HCT116 (cell line): ENCODE measurements at regions not wholly inside any gene's neighbourhood (a gene's known extent, or its start where the extent isn't known, plus 50 kb on each side); places are given as distances from the start of the nearest gene placed in this dataset.

Source experiments
- ATAC-seq: fragments of 200-7000 bp; cut with Tn5 transposase; 2 replicates; pipeline ENCODE4 v1.9.1; 2020; ENCODE audit warnings: mild to moderate bottlenecking, moderate library complexity
- BruUV-seq: library from RNA; stranded (reverse); fragments of 400-500 nt; replicated peaks from 2 replicates; lab custom pipeline; 2021; lab: Mats Ljungman, UMichigan
- CTCF ChIA-PET: fragments of 300-600 bp; sonication (Branson Sonifier 250); formaldehyde crosslinking; loops from one replicate; lab custom pipeline; 2021; ENCODE audit warnings: antibody characterized with exemption; lab: Charles Lee
- POLR2A ChIA-PET: fragments of 300-600, 350-600 bp; sonication (Branson Sonifier 250); formaldehyde crosslinking; loops from one replicate; lab custom pipeline; 2021; ENCODE audit warnings: antibody characterized with exemption; lab: Charles Lee
- RAD21 ChIA-PET, 2 experiments: fragments of 300-600 bp; sonication (Branson Sonifier 250); formaldehyde crosslinking; loops; one replicate each; lab custom pipeline; 2023; ENCODE audit warnings: low total read pairs in 2 of 2; ENCODE audit not compliant: uncharacterized antibody in 2 of 2, unreplicated experiment in 2 of 2, low non-redundant PET in 1 of 2; lab: Charles Lee
- DNase-seq: peaks from one replicate; pipeline ENCODE4 v3.0.0-alpha.2; 2010; ENCODE audit warnings: low read depth, low spot score
- H2AFZ ChIP-seq: fragments of 200-600 bp; shearing (Covaris generic), sonication (generic); 2 replicates; pipeline ENCODE4 v1.6.1; 2017; ENCODE audit warnings: low read depth, mixed run types, mixed read lengths, antibody characterized with exemption, low read length; ENCODE audit not compliant: poor library complexity, severe bottlenecking
- H3K27ac ChIP-seq: 2 replicates; pipeline ENCODE4 v1.5.1; 2012; ENCODE audit warnings: low read depth, low read length
- H3K27me3 ChIP-seq: fragments of 200-600 bp; sonication (generic); 2 replicates; pipeline ENCODE4 v1.6.1; 2016; ENCODE audit warnings: mixed run types, low read length, mixed read lengths; ENCODE audit not compliant: insufficient read depth
- H3K36me3 ChIP-seq, 2 experiments: fragments of 200-500 bp in 1 of 2; fragments of 200-600 bp in 1 of 2; sonication (Bioruptor generic) in 1 of 2; sonication (generic) in 1 of 2; 2 replicates each; pipeline versions ENCODE4 v1.5.1 to v1.6.1; 2014 to 2016; ENCODE audit warnings: low read length in 2 of 2, inconsistent platforms in 1 of 2, mixed read lengths in 1 of 2, mixed run types in 1 of 2; ENCODE audit not compliant: insufficient read depth in 2 of 2, control insufficient read depth in 1 of 2
- H3K4me1 ChIP-seq, 2 experiments: fragments of 200-600 bp in 1 of 2; sonication (generic) in 1 of 2; 2 replicates each; pipeline versions ENCODE4 v1.5.1 to v1.6.1; 2012 to 2017; ENCODE audit warnings: low read length in 2 of 2, inconsistent platforms in 1 of 2, mild to moderate bottlenecking in 1 of 2, mixed read lengths in 1 of 2, mixed run types in 1 of 2, moderate library complexity in 1 of 2; ENCODE audit not compliant: insufficient read depth in 2 of 2, control insufficient read depth in 1 of 2
- H3K4me2 ChIP-seq: fragments of 200-600 bp; sonication (generic); 2 replicates; pipeline ENCODE4 v1.6.1; 2017; ENCODE audit warnings: mixed run types, low read length, mixed read lengths
- H3K4me3 ChIP-seq, 2 experiments: fragments of 200-600 bp in 1 of 2; sonication (generic) in 1 of 2; replicated peaks in 1 of 2; 2 replicates each; pipeline ENCODE4 v1.5.1; 2011 to 2016; ENCODE audit warnings: low read length in 2 of 2, control low read depth in 1 of 2, low read depth in 1 of 2, mild to moderate bottlenecking in 1 of 2, mixed read lengths in 1 of 2, mixed run types in 1 of 2
- H3K79me2 ChIP-seq: fragments of 200-600 bp; sonication (generic); 2 replicates; pipeline ENCODE4 v1.6.1; 2017; ENCODE audit warnings: mild to moderate bottlenecking, mixed run types, low read length, moderate library complexity, mixed read lengths; ENCODE audit not compliant: insufficient read depth
- H3K9ac ChIP-seq: fragments of 200-600 bp; sonication (generic); 2 replicates; pipeline ENCODE4 v1.6.1; 2016; ENCODE audit warnings: low read length, mixed read lengths
- H3K9me2 ChIP-seq: fragments of 200-600 bp; sonication (generic), shearing (Covaris generic); 2 replicates; pipeline ENCODE4 v1.6.1; 2017; ENCODE audit warnings: mixed run types, mild to moderate bottlenecking, moderate library complexity; ENCODE audit not compliant: insufficient read depth
- H3K9me3 ChIP-seq, 2 experiments: fragments of 200-500 bp in 1 of 2; fragments of 200-600 bp in 1 of 2; sonication (Bioruptor generic) in 1 of 2; sonication (generic) in 1 of 2; 2 replicates each; pipeline ENCODE4 v1.6.1; 2014 to 2017; ENCODE audit warnings: low read length in 2 of 2, mixed read lengths in 2 of 2, inconsistent platforms in 1 of 2, low read depth in 1 of 2, mild to moderate bottlenecking in 1 of 2, mixed run types in 1 of 2, moderate library complexity in 1 of 2; ENCODE audit not compliant: control insufficient read depth in 1 of 2, insufficient read depth in 1 of 2
- H4K20me1 ChIP-seq: fragments of 200-600 bp; sonication (generic), shearing (Covaris generic); 2 replicates; pipeline ENCODE4 v1.6.1; 2017; ENCODE audit warnings: mixed run types, mild to moderate bottlenecking, moderate library complexity; ENCODE audit not compliant: insufficient read depth
- CEBPB ChIP-seq: IDR thresholded peaks from 2 replicates; pipeline ENCODE4 v1.6.1; 2012; ENCODE audit warnings: low read depth
- EZH2 ChIP-seq: fragments of 200-600 bp; sonication (generic); IDR thresholded peaks from 2 replicates; pipeline ENCODE4 v1.6.1; 2017; ENCODE audit warnings: antibody characterized with exemption, mixed run types
- POLR2AphosphoS5 ChIP-seq: IDR thresholded peaks from 2 replicates; pipeline ENCODE4 v1.6.1; 2011; ENCODE audit warnings: mild to moderate bottlenecking, low read depth, low read length, moderate library complexity
- RAD21 ChIP-seq: IDR thresholded peaks from 2 replicates; pipeline ENCODE4 v1.6.1; 2012; ENCODE audit warnings: low read depth, mild to moderate bottlenecking
- REST ChIP-seq: IDR thresholded peaks from 2 replicates; pipeline ENCODE4 v1.6.1; 2012; ENCODE audit warnings: low read depth
- ZBTB33 ChIP-seq: IDR thresholded peaks from 2 replicates; pipeline ENCODE4 v1.6.1; 2011; ENCODE audit warnings: mild to moderate bottlenecking, low read length, moderate library complexity; ENCODE audit not compliant: insufficient replicate concordance; ENCODE audit errors: extremely low read depth
- ZNF274 ChIP-seq: fragments of 200-500 bp; sonication (Bioruptor generic); IDR thresholded peaks from 2 replicates; pipeline ENCODE4 v1.6.1; 2014; ENCODE audit warnings: mild to moderate bottlenecking, low read depth, low read length, inconsistent platforms
- intact Hi-C: fragments of 100-400 bp; cut with micrococcal nuclease; formaldehyde crosslinking; loops from 2 replicates; pipeline ENCODE4 v1.10.0; 2022

- Histone ChIP-seq H3K79me2 (no peaks in the 10 kb centered on the region), H3K4me3 (no peak overlapping the region), H3K27me3 (no peaks in the 10 kb centered on the region), H3K9ac (no peak overlapping the region), H3K9me3 (no peaks in the 10 kb centered on the region), H4K20me1 (no peaks in the 10 kb centered on the region), H3K4me1 (peaks cover 5 to 14% of the 10 kb centered on the region in 2 experiments; a peak in 3 of 4 replicates), H3K36me3 (no peaks in the 10 kb centered on the region), H3K27ac (no peak overlapping the region), H3K9me2 (no peaks in the 10 kb centered on the region), H3K4me2 (no peak overlapping the region), H2AFZ (no peak overlapping the region)
- BruUV-seq: no TSS peak
- intact Hi-C loops: no loop called here
- no peak for TF ChIP-seq RAD21
- TF ChIP-seq POLR2AphosphoS5: no peak
- TF ChIP-seq ZNF274: no peak
- no peak for TF ChIP-seq ZBTB33
- TF ChIP-seq CEBPB: no peak
- no peak for TF ChIP-seq EZH2
- TF ChIP-seq REST: no peak
- RAD21 ChIA-PET: no interaction called here
- no peak for ATAC-seq
- CTCF ChIA-PET: no interaction called here
- no peak for DNase-seq
- POLR2A ChIA-PET: no interaction called here
Measured at GRCh38 chr6:105604587-105604884, 201.7 kb upstream of the PREP start.
